ENCODE measurements at regions not wholly inside any gene's neighbourhood (a gene's known extent, or its start where the extent isn't known, plus 50 kb on each side); places are given as distances from the start of the nearest gene placed in this dataset.
"Not testable (repeated sequence)": the region's sequence is repeated elsewhere in the genome, so short reads cannot be mapped to it uniquely, and the experiment has no call there.

DNA sequence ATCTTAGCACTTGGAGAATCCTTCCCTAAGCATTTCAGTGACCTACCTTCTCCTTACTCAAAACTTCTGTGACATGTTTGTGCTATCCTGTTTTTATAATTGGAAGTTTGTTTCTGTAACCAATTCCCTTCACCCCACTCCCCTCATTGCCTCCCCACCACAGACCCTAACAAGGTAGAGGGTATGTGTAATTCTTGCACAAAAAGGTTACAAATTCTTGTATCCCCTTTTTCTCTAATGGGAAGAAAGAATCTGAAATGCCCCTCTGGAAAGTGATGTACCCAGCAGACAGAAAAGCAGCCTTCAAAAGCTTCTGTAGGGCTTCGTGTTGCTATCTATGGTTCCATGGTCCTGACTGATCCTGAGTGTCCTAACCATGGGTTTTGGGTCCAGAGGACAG lies 111.7 kb upstream of the TMEM170B start:
- no peak for DNase-seq

DNA sequence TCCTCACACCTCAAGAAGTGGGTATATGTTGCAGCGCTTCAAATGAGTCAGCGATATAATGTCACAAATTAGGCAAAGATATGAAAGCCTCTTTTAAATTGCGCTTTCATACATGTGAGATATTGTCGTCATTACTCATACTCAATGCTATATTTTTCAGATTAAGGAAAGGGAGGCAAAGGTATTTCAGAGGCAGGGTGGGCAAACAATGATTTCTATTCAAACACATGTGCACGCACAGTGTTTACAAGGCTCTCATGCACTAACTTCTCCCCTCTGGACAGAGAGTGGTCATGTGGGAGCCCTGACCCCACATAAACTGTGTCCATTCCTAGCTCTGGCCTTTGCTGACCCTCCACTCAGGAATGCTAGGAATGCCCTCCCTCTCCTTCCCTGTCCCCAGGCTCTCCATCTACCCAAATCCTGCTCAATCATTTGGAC lies 112.1 kb upstream of the TMEM170B start:
- DNase-seq: no peak

DNA sequence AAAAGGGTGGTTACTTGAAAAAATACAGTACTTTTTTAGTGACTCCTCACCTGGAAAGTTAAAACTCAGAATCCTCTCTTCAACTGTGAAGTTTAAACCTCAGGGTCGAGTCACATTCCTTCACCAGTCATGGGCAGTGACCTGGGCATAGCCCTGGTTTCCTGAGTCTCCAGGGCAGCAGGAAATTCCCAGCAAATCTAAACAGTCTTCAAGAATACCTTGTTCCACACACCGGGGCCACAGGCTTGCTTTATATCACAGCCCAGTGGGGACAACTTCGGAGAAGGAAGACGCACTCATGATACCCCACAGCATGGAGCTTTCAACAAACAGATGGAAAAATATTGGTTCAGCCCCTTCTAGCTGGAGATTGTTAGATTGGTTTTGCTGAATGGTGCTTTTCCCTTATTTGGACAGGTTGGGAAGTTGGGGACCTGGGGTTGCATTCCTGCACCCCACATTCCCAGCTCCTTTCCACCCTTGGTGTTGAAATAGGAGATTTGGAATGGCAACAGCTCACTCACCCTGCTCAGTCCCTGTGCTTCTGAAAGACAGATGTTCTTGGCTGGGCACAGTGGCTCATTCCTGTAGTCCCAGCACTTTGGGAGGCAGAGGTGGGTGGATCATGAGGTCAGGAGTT lies 113.0 kb upstream of the TMEM170B start:
- no peak for DNase-seq

DNA sequence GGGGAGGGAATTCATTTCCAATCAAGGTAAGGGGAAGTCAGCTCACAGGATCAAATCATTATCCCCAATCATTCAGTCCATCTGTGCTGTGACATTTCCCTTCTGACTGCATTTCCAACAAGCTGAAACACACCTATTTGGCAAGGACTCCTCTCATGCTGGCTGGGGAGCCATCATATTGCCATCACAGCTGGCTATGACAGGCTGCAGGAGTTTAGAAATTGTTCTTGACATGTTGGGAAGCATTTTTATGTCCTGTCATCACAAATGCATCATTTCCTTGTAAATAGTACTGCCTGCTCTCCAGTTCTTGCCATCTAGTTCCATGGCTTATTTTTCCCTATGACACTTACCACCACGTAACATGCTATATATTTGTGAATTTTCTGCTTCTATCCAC lies 113.9 kb upstream of the TMEM170B start:
- DNase-seq: no peak

DNA sequence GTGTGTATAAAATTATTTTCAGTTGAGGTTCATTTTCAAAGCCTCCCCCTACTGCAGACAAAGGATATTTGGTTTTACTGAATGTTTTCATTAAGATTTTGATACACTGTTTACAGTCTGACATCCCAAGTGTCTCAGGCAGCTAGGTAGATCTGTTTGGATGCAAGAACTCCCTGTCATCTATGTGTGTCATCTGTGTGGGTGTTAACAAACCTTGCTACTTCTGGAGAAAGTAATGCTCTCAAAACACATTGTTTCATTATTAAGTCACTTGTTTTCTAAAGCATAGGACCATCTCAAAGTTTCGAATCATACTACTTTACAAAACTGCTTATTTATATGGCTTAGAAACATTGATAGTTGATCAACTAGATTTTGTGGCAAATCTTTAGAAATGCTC lies 114.5 kb upstream of the TMEM170B start:
- DNase-seq: no peak

DNA sequence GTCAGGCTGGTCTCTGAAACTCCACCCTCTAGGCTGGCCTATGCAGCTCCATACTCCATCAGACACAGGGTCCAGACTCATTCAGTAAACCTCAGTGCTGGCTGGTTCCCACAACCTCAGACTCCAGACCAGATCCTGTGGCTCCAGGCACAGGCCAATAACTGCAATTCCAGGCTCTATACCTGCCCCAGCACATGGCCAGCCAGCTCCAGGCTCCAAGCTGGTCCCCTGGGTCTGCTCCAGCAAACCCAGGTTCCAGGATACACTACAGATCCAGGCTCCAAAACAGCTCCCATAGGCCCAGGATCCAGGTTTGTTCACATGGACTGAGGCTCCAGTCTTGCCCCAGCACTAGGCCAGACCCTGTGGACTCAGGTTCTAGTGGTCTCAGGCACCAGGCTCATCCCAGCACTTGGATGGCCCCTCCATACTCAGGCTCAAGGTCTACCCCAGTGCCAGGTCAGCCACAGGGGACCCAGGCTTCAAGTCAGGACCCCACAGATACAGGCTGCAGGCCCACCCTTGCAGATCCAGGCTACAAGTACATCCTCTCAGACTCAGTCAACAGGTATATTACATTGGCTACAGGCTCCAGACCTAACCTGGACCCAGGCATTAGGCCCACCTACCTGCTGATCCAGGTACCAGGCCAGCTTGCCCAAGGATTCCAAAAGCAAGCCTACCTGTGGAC lies 117.6 kb upstream of the TMEM170B start:
- DNase-seq: no peak

DNA sequence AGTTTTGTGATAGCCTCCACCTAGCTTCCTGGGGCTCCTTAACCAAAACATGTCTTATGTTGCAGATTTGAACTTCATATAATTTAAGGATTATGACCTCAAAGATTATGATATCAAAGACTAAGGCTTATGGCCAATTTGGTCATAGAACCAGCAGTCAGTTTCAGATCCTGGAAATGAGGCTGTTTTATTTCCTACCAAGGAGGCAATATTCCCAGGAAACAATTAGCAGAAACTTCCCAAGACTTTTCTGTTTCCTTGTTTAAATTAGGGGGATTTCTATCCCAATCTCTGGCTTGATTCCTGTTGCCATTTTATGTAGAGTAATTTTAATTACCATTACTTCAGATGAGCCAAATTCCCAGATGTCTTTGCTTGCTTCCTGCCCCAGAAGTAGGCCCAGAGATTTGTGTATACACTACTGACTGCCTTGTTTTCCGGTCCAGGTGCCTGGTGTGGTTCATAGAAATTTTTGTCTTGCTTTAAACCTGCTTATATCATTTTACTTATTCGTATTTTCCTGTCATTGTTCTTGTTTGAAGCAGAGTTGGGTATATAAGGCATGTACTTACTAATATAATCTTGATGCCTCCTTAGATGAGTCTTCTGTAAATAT lies 119.2 kb upstream of the TMEM170B start:
- no peak for DNase-seq

DNA sequence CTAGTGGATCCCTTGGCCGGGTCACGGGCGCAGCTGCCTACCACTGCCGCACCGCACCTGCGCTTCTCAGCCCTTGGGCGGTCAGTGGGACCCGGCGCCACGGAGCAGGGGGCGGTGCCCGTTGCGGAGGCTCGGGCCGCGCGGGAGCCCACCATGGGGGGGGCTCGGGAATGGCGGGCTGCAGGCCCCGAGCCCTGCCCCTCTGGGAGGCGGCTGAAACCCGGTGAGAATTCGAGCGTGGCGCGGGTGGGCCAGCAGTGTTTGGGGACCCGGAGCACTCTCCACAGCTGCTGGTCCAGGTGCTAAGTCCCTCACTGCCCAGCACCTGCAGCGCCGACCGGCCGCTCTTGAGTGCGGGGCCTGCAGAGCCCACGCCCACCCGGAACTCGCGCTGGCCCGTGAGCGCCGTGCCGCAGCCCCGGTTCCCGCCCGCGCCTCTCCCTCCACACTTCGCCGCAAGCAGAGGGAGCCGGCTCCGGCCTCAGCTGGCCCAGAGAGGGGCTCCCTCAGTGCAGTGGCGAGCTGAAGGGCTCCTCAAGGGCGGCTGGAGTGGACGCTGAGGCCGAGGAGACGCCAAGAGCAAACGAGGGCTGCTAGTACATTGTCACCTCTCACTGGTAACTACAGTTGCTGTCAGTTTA lies 120.5 kb upstream of the TMEM170B start:
- DNase-seq: no peak

DNA sequence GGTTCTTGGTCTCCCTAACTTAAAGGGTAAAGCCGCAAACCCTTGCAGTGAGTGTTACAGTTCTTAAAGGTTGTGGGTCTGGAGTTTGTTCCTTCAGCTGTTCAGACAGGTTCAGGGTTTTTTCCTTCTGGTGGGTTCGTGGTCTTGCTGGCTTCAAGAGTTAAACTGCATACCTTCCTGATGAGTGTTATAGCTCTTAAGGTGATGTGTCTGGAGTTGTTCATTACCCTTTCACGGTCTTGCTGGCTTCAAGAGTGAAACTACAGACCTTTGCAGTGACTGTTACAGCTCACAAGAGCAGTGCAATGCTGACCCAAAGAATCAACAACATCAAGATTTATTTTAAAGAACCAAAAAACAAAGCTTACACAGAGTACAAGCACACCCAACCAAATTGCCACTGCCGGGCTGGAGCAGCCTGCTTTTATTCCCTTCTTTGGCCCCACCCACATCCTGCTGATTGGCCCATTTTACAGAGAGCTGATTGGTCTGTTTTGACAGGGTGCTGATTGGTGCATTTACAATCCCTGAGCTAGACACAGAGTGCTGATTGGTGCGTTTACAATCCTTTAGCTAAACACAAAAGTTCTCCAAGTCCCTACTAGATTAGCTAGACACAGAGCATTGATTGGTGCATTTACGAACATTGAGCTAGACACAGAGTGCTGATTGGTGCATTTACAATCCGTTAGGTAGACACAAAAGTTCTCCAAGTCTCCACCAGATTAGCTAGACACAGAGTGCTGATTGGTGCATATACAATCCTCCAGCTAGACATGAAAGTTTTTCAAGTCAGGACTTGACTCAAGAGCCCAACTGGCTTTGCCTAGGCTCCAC lies 121.2 kb upstream of the TMEM170B start:
- not testable (repeated sequence) for DNase-seq

DNA sequence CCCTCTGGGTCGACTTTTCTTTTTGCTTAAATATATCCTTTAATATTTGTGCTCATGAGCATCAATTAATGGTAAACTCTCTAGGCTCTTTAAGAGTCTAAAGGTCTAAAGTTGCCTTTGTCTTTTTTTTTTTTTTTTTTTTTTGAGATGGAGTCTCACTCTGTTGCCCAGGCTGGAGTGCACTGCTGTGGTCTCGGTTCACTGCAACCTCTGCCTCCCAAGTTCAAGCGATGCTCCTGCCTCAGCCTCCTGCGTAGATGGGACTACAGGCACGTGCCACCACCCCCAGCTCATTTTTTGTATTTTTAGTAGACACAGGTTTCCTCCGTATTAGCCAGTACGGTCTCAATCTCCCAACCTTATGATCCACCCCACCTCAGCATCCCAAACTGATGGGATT lies 122.0 kb upstream of the TMEM170B start:
- DNase-seq: no peak

DNA sequence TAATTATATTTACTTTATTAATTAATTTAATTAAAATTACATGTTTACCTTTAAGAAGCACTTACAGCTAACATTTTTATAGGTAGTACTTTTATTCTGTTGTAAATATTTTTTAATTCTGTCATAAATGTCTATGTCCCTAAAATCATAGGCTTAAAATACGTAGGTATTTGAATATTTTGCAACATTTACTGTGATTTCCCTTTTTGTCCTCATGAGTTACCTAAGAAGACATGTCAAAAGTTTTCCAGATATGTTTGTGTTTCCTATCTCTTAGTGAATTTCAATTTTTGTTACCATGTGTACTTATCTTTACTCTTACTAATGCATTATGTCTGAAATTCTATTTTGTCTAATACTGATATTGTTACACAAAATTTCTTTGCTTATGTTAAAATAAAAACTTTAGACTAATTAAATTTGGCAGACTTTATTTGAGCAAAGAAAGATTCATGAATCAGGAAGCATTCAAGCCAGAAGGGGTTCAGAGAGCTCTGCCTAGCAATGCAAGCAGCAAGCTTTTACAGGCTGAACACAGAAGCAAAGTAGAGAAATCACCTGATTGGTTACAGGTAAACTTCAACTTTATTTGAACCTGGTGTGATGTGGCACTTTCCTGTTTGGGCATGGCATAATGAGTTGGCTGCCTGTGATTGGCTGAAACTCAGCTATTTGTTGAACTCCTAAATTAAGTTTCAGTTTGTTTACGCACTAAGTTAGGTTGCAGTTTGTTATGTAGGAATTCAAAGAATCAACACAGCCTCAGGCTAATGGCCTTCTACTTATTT lies 123.2 kb upstream of the TMEM170B start:
- DNase-seq: no peak

DNA sequence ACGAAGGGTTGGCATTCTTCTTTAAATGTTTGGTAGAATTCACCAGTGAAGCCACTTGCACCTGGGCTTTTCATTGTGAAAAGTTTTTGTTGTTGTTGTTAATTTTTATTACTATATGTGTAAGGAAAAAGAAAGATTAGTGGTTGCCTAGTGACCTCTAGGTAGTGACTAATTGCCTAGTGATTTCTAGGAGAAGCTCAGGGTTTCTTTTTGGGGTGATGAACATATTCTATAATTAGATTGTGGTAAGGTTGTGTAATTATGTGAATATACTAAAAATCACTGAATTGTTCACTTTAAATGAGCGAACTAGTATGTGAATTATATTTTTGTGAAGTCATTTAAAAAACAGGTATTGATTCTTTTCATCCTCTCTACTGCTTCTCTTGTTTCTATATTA lies 123.8 kb upstream of the TMEM170B start:
- no peak for DNase-seq

DNA sequence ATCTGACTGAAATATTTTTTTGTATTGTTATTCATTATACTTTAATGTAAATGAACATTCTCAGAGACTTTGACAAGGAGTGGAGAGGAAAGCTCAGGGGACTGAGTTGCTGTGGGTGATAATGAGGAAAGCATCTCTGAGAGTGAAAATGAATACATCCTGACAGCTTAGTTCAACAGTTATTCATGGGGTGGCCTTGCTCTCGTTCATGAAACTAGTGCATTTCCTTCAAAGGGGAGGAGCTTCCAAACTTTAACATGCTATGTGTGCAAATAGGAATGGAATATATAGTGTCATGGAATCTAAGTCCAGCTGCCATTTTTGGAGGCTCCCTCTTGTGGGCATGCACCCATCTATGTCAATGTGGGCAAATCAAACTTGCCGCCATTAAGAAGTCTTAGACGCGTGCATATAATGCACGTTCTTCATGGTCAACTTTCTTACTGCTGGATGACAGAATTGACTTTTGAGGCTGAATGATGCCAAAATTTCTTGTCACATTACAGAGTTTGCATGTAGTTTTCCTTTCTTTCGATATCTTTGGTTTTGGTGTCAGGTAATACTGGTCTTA lies 124.3 kb upstream of the TMEM170B start:
- DNase-seq: no peak

DNA sequence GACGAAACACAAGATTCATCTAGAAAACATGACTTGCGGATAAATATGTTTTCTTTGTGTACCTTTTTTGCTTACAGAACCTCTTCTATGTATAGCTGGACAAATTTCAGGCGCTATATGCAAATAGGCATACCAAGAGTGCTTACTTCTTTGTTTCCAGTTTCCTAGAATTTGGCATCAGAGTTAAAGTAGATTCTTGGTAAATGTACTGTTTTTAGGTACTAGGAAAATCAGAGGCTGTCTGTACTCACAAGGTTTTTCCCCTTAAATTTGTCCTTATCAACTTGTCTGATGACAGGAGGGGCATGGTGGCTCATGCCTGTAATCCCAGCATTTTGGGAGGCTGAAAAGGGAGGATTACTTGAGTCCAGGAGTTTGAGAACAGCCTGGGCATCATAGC lies 124.9 kb upstream of the TMEM170B start:
- no peak for DNase-seq

DNA sequence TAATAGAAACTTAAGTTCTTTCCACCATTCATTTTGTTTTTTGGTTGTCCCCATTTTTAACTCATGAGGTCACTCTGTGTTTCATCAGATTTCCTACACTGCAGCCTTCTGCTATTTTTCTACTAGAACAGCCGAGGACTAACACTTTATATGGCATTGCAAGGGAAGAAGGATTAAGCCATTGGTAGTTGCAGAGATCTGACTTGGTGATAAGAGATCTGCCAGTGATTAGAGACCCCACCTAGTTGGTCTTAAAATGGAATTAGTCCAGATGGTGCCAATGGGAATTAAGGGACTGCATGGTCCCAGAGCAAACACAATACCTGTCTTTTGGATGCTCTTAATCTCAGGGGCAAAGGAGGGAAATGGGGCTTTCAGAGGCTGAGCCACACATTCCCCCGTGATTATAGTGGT lies 125.5 kb upstream of the TMEM170B start:
- DNase-seq: no peak

DNA sequence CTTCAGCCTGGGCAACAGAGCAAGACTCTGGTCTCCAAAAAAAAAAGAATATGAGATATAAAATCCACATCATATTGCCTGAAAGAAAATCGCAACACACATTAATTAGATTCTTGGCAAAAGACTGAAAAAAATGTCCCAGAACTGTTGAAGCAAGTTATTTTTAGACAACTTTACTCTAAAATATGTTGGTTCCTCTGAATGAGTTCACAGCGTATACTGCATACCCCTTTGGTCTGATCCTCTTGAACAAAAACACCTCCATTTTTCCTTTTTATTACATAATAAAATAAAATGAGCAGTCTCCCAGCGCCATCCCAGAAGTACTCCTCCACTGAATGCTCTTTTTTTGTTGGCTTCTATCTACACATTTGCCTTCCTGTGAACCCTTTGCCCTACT lies 126.0 kb upstream of the TMEM170B start:
- DNase-seq: no peak

DNA sequence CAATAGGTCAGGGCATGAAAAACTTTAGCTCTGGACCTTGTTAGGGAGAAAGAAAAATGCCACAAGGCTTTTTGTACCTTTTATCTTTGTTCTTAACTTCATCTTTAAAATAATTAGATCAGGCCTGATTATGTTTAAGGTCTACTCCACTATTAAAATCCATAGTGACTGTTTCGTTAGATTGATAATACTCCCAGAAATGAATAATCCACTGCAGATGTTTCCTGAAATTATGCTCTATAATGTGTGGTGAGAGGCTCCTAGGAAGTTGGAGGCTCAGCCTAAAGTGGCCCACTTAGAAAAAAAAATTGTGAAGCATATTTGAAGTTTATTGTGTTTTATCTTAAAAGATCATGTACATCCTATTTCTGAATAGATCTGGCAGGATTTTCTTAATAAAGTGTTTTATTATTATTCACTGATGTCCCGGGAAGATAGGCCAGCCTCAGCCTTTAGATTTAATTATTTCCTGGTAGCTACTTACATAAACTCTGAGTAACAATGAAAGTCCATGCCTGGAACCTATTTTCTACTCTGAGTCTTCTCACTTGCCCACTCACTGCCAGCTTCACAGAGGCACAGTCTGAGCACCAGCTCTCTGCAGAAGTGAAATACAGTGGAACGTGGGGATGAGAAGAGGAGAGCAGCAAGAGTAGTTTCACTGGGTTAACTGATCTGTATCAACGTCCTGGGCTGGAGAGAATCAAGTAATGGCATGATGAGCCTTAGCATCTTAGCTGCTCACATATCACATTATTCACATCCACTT lies 126.8 kb upstream of the TMEM170B start:
- DNase-seq: no peak

DNA sequence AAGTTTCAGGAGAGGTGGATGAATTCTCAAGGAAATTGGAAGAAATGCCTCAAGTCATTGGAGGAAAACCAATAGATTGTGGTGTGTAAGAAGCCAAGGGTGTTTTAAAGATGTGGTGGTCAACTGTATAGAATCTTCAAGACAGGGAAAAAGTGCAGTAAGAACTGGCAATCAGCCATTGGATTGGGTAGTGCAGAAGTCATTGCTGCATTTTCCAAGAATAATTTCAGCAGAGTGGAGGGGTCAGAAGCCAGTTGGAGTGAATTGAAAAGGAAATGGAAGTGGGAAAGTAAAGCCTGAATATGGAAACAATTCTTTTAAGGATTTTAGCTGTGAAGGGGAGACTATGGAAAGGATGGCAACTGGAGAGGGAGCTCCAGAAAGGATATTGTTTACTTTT lies 128.2 kb upstream of the TMEM170B start:
- no peak for DNase-seq

DNA sequence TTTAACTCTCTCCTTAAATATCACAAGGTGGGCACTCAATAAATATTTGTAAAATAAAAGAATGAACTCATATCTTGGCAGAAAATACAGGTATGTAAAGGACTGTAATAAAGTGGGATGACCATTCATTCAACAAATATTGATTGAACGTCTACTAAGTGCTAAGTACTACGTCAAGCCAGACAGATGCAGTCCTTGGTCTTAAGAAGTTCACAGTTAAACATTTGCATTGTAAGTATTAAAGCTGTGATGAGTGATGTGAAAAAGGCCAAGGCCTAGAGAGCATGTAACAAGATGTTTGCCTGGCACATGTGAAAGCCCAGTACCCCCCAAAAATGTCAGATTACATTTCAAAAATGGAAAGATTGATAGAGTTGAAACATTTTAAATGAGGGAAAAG lies 130.1 kb upstream of the TMEM170B start:
- no peak for DNase-seq

DNA sequence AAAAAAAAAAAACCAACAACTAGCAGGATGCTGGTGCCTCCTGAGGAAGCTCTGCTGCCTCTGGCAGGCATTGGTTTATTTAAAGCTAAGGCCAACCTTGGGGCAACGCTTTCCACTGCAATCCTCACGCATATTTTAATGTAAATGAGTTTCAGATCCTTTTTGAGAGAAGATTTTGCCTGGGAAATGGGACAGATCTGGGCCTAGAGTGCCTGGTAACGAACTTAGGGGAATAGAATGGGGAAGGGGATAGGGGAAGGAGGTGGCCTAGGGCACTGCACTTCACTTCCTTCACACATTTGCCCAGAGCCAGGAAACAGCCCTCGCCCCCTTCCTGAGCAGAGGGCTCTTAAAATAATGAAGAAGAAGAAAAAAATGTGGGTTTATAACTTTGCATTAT lies 132.7 kb upstream of the TMEM170B start:
- DNase-seq: no peak

DNA sequence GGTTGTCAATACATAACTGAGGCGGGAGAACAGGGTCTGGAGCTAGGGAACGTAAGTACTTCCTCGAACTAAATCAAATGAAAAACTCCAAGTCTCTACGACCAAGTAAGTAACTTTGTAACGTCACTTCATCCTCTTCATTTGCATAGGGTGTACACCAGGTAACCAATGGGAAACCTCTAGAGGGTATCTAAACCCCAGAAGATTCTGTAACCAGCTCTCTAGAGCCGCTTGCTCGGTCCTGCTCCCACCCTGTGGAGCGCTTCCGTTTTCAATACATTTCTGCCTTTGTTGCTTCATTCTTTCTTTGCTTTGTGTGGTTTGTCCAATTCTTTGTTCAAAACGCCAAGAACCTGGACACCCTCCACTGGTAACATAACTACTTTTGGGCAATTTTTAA lies 133.5 kb upstream of the TMEM170B start:
- no peak for DNase-seq
